ENCODE measurements at regions not wholly inside any gene's neighbourhood (a gene's known extent, or its start where the extent isn't known, plus 50 kb on each side); places are given as distances from the start of the nearest gene placed in this dataset.
"Not testable (repeated sequence)": the region's sequence is repeated elsewhere in the genome, so short reads cannot be mapped to it uniquely, and the experiment has no call there.

- no peak for DNase-seq
These were observed 188.7 kb downstream of the CTTN start for GRCh38 chr11:70587075-70587389.

DNA sequence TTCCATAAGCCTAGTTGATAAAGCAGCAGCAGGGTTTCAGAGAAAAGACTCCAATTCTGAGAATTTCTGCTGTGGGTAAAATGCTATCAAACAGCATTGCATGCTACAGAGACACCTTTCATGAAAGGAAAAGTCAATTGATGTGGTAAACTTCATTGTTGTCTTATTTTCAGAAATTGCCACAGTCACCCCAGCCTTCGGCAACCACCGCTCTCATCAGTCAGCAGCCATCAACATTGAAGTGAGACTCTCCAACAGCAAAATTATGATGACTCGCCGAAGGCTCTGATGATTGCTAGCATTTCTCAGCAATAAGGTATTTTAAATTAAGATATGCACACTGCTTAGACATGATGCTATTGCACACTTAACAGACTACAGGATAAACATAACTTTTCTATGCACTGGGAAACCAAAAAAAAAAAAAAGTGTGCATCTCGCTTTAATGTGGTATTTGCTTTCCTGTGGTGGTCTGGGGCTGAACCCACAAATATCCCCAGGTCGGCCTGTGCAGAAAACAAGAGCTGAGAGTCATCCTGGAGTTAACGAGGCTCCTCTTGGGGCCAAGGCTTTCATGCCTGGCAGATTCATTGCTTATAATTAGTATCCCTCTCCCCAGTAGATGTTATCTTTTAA, 192.1 kb downstream of the CTTN start:
- no peak for DNase-seq

GRCh38 chr11:70592641-70593165, 194.4 kb downstream of the CTTN start:
- no peak for DNase-seq

DNA sequence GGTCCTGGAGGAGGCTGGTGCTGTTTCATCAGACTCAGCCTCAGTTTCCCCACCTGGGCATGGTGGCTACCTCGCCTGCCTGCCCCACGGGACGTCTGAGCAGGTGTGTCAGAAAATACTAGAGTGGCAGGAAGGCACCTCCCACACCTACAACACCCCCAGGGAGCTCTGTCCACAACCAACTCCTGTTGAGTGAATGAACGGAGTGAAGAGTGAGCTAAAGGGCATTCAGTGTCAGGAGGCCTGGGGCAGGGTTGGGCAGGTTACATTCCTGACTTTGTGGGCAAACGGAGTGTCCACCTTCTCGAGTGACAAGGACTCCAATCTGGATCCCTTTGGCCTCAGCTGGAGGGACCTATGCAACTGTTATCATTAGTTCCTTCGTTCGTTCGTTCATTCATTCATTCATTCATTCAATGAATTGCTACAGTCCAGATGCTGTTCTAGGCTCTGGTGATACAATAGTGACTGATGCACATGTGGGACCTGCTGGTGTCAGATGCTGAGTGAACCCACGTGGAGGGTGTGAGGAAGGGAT, 195.2 kb downstream of the CTTN start:
- DNase-seq: no peak

- no peak for DNase-seq
These were observed 195.7 kb downstream of the CTTN start for GRCh38 chr11:70594031-70594430.

GRCh38 chr11:70594606-70595005, 196.3 kb downstream of the CTTN start:
- DNase-seq: no peak

GRCh38 chr11:70595016-70595415, 196.7 kb downstream of the CTTN start:
- no peak for DNase-seq

GRCh38 chr11:70595452-70595851, 197.1 kb downstream of the CTTN start:
- no peak for DNase-seq

GRCh38 chr11:70596091-70596490, 197.8 kb downstream of the CTTN start:
- DNase-seq: no peak

- no peak for DNase-seq
These were observed 198.8 kb downstream of the CTTN start for GRCh38 chr11:70597006-70597555.

GRCh38 chr11:70597751-70598625, 199.7 kb downstream of the CTTN start:
- DNase-seq: peak in 1 of 2 donors; percentile 16

GRCh38 chr11:70600911-70601415, 202.6 kb downstream of the CTTN start:
- not testable (repeated sequence) for DNase-seq

GRCh38 chr11:70601861-70602538, 203.7 kb downstream of the CTTN start:
- DNase-seq: no peak

DNA sequence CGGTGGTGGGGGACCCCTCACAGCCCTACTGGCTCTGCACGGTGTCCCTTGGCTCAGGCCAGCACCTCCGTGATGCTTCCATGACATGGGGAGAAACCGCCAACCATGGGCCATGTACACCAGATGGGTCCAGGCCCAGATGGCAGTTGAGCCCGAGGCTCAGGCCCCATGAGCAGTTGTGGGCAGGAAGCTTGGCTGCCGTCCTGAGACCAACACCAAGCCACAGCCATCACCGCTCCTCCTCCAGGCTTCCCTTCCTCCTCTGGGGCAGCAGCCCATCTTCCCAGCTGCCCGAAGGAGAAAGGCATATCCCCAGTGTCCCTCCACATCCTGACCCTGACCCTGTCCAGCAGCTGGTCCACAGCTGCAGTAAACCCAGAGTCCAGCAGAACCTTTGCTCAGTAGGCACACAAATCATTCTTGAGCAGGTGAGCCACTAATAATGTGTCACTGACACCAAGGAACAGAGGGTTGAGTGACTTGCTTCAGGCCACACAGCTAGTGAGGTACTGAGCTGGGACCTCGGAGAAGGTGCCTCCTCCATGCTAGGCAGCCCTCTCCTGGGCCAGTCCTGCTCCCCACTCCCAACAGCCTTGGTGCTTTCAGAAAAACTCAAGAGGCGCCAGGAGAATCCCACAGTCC, 204.9 kb downstream of the CTTN start:
- no peak for DNase-seq

- no peak for DNase-seq
These were observed 205.5 kb downstream of the CTTN start for GRCh38 chr11:70603756-70604211.

GRCh38 chr11:70604221-70604620, 205.9 kb downstream of the CTTN start:
- no peak for DNase-seq

GRCh38 chr11:70604630-70605467, 206.5 kb downstream of the CTTN start:
- no peak for DNase-seq

DNA sequence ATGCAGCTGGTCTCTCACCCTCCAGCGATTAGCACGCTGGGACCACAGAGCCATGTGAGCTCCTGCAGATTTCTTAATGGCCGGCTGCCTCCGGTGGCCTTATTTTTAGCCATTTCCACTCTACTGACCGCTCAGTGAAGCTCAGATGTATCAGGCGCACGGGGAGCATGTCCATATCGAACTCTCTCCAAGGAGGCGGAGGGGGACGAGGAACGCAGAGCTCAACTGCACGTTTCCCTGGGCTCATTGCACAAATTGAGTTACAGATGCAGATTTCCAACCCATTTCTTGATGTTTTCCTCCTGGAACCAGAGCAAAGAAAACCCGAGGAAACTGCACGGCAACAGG, 207.1 kb downstream of the CTTN start:
- no peak for DNase-seq

GRCh38 chr11:70605846-70606245, 207.5 kb downstream of the CTTN start:
- DNase-seq: no peak

- no peak for DNase-seq
These were observed 208.1 kb downstream of the CTTN start for GRCh38 chr11:70606248-70606950.
